Kidney (tissue), 13 donors: ENCODE measurements at regions not wholly inside any gene's neighbourhood (a gene's known extent, or its start where the extent isn't known, plus 50 kb on each side); places are given as distances from the start of the nearest gene placed in this dataset.

Source experiments
- DNase-seq, 5 donors: peaks; one replicate each; pipeline ENCODE4 v3.0.0-alpha.2; 2013 to 2020
- FAIRE-seq: peaks from 2 replicates; lab custom pipeline; 2012; peaks lifted over from hg19 to GRCh38; lab: Jason Lieb, UNC
- H3K27ac ChIP-seq, 2 donors: one replicate each; pipeline ENCODE4 v1.7.0; 2013; ENCODE audit warnings: low read depth in 2 of 2, low read length in 2 of 2, inconsistent platforms in 1 of 2
- H3K27me3 ChIP-seq: one replicate; pipeline ENCODE4 v1.7.1; 2013; ENCODE audit warnings: low read length, inconsistent platforms; ENCODE audit not compliant: control insufficient read depth, insufficient read depth
- H3K36me3 ChIP-seq, 3 donors: one replicate each; pipeline versions ENCODE4 v1.7.0 to v1.7.1; 2013; ENCODE audit warnings: low read length in 3 of 3, control low read depth in 1 of 3, inconsistent platforms in 1 of 3; ENCODE audit not compliant: insufficient read depth in 3 of 3, control insufficient read depth in 2 of 3
- H3K4me1 ChIP-seq, 3 donors: one replicate each; pipeline versions ENCODE4 v1.7.0 to v1.7.1; 2013; ENCODE audit warnings: low read length in 3 of 3, inconsistent platforms in 1 of 3, low read depth in 1 of 3; ENCODE audit not compliant: control insufficient read depth in 2 of 3, insufficient read depth in 2 of 3
- H3K4me3 ChIP-seq, 3 donors: one replicate each; pipeline versions ENCODE4 v1.7.0 to v1.8.1; 2013; ENCODE audit warnings: low read length in 3 of 3, control low read depth in 1 of 3, inconsistent platforms in 1 of 3
- H3K9ac ChIP-seq, 3 donors: one replicate each; pipeline versions ENCODE4 v1.7.0 to v1.7.1; 2013; ENCODE audit warnings: low read length in 3 of 3, control low read depth in 1 of 3, inconsistent platforms in 1 of 3
- H3K9me3 ChIP-seq, 3 donors: one replicate each; pipeline versions ENCODE4 v1.7.0 to v1.7.1; 2013; ENCODE audit warnings: low read length in 3 of 3, control low read depth in 1 of 3, inconsistent platforms in 1 of 3; ENCODE audit not compliant: control insufficient read depth in 2 of 3, insufficient read depth in 1 of 3
- intact Hi-C: fragments of 100-400 bp; cut with DNase I; formaldehyde crosslinking; loops from one replicate; pipeline ENCODE4 v1.11.1; 2022
- TF ChIP-seq, protein P1 (sequence below): IDR thresholded peaks from 3 replicates; pipeline ENCODE4 v1.5.1; 2012; ENCODE audit warnings: mild to moderate bottlenecking, moderate library complexity, borderline replicate concordance; ENCODE audit not compliant: insufficient read depth; ENCODE audit errors: extremely low read depth
- donor health status: control.
- donor health status: control.
- donor health status: control.
- donor health status: control.
- donor health status: control.
- donor health status: DM: yes; HTN: yes; CAD: no.
- donor health status: Normal renal cell carcinoma (clear cell type).

- Histone ChIP-seq H3K36me3 (no peaks in the 10 kb centered on the region), H3K4me3 (no peak overlapping the region), H3K27ac (no peak overlapping the region), H3K27me3 (no peaks in the 10 kb centered on the region), H3K9me3 (no peaks in the 10 kb centered on the region), H3K9ac (no peak overlapping the region), H3K4me1 (no peaks in the 10 kb centered on the region)
- TF ChIP-seq, protein P1, sequence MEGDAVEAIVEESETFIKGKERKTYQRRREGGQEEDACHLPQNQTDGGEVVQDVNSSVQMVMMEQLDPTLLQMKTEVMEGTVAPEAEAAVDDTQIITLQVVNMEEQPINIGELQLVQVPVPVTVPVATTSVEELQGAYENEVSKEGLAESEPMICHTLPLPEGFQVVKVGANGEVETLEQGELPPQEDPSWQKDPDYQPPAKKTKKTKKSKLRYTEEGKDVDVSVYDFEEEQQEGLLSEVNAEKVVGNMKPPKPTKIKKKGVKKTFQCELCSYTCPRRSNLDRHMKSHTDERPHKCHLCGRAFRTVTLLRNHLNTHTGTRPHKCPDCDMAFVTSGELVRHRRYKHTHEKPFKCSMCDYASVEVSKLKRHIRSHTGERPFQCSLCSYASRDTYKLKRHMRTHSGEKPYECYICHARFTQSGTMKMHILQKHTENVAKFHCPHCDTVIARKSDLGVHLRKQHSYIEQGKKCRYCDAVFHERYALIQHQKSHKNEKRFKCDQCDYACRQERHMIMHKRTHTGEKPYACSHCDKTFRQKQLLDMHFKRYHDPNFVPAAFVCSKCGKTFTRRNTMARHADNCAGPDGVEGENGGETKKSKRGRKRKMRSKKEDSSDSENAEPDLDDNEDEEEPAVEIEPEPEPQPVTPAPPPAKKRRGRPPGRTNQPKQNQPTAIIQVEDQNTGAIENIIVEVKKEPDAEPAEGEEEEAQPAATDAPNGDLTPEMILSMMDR: peak; percentile 87
- intact Hi-C loops: no loop called here
- FAIRE-seq (peak; percentile 25), DNase-seq (peak; percentile 73 to 85 (median 79))
Observed at GRCh38 chr5:129852747-129853352, 51.4 kb upstream of the CHSY3 start.

DNA sequence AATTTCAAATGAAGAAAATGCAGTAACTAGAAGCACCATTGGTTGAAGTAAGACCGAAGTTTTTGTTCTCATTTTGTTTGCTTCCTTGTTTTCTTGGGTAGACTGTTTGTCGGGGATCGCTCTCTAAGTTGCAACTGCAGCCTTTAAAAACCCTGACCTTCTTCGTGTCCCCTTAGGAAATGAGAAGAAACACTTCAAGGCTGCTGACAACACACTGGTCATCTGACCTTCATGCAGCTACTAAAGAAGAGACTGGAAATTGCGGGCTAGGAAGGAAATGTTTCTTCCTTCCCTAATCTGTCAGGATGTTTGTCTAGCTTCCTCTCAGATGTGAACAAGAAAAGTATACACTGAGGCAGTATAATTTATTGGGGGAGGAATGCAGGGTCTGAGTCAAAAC is 50.7 kb upstream of the CHSY3 start:
- FAIRE-seq: no peak

More for the DNA sequence above, 50.7 kb upstream of the CHSY3 start:
- no peak overlapping the region for H3K4me3 ChIP-seq
- H3K9me3 ChIP-seq: no peaks in the 10 kb centered on the region
- H3K27me3 ChIP-seq: no peaks in the 10 kb centered on the region
- H3K27ac ChIP-seq: no peak overlapping the region
- TF ChIP-seq, protein P1: no peak
- no peaks in the 10 kb centered on the region for H3K4me1 ChIP-seq
- intact Hi-C loops: no loop called here
- peak in 1 of 5 donors; percentile 7 for DNase-seq
- no peaks in the 10 kb centered on the region for H3K36me3 ChIP-seq
- no peak overlapping the region for H3K9ac ChIP-seq
